ENCODE measurements at regions not wholly inside any gene's neighbourhood (a gene's known extent, or its start where the extent isn't known, plus 50 kb on each side); places are given as distances from the start of the nearest gene placed in this dataset.

- no peak for DNase-seq
These were observed 210.3 kb upstream of the SUCLG2 start for GRCh38 chr3:67864587-67865183.

GRCh38 chr3:67863869-67864268 is 209.5 kb upstream of the SUCLG2 start:
- DNase-seq, result no peak

- no peak for DNase-seq
These were observed 206.0 kb upstream of the SUCLG2 start for GRCh38 chr3:67860429-67860828.

- no peak for DNase-seq
These were observed 204.1 kb upstream of the SUCLG2 start for GRCh38 chr3:67858492-67858891.

GRCh38 chr3:67856718-67857117 is 202.3 kb upstream of the SUCLG2 start:
- no peak for DNase-seq

- no peak for DNase-seq
These were observed 200.3 kb upstream of the SUCLG2 start for GRCh38 chr3:67854663-67855062.

- DNase-seq, result no peak
These were observed 199.1 kb upstream of the SUCLG2 start for GRCh38 chr3:67853520-67853919.

GRCh38 chr3:67848299-67848698 is 193.9 kb upstream of the SUCLG2 start:
- no peak for DNase-seq

GRCh38 chr3:67846166-67846565 is 191.8 kb upstream of the SUCLG2 start:
- no peak for DNase-seq

- DNase-seq, result no peak
These were observed 178.4 kb upstream of the SUCLG2 start for GRCh38 chr3:67832817-67833216.

- DNase-seq, result no peak
These were observed 176.8 kb upstream of the SUCLG2 start for GRCh38 chr3:67831262-67831661.

- DNase-seq, result no peak
These were observed 174.1 kb upstream of the SUCLG2 start for GRCh38 chr3:67828486-67829010.

GRCh38 chr3:67821135-67821534 is 166.7 kb upstream of the SUCLG2 start:
- DNase-seq, result no peak

GRCh38 chr3:67819447-67819846 is 165.0 kb upstream of the SUCLG2 start:
- no peak for DNase-seq

GRCh38 chr3:67809370-67809935 is 155.0 kb upstream of the SUCLG2 start:
- DNase-seq, result no peak

GRCh38 chr3:67808906-67809305 is 154.5 kb upstream of the SUCLG2 start:
- no peak for DNase-seq

GRCh38 chr3:67804578-67804977 is 150.2 kb upstream of the SUCLG2 start:
- no peak for DNase-seq

- no peak for DNase-seq
These were observed 149.7 kb upstream of the SUCLG2 start for GRCh38 chr3:67804089-67804488.

GRCh38 chr3:67798412-67798811 is 144.0 kb upstream of the SUCLG2 start:
- DNase-seq, result no peak

- DNase-seq, result no peak
These were observed 137.2 kb upstream of the SUCLG2 start for GRCh38 chr3:67791620-67792019.

- peak; percentile 45 for DNase-seq
These were observed 135.6 kb upstream of the SUCLG2 start for GRCh38 chr3:67790043-67790442.

- no peak for DNase-seq
These were observed 134.0 kb upstream of the SUCLG2 start for GRCh38 chr3:67788396-67788795.

GRCh38 chr3:67783281-67784250 is 129.2 kb upstream of the SUCLG2 start:
- DNase-seq, result no peak

GRCh38 chr3:67781871-67782270 is 127.5 kb upstream of the SUCLG2 start:
- DNase-seq, result no peak

Measured in T-helper 9 cell (primary cell).